HG03159 (cell line): ENCODE measurements at regions not wholly inside any gene's neighbourhood (a gene's known extent, or its start where the extent isn't known, plus 50 kb on each side); places are given as distances from the start of the nearest gene placed in this dataset.
"Not testable (repeated sequence)": the region's sequence is repeated elsewhere in the genome, so short reads cannot be mapped to it uniquely, and the experiment has no call there.

ENCODE experiments used
- ATAC-seq: cut with Tn5 transposase; IDR thresholded peaks from one replicate; pipeline ENCODE4 v1.9.1; 2021; ENCODE audit warnings: mild to moderate bottlenecking, moderate library complexity; ENCODE audit not compliant: unreplicated experiment

DNA sequence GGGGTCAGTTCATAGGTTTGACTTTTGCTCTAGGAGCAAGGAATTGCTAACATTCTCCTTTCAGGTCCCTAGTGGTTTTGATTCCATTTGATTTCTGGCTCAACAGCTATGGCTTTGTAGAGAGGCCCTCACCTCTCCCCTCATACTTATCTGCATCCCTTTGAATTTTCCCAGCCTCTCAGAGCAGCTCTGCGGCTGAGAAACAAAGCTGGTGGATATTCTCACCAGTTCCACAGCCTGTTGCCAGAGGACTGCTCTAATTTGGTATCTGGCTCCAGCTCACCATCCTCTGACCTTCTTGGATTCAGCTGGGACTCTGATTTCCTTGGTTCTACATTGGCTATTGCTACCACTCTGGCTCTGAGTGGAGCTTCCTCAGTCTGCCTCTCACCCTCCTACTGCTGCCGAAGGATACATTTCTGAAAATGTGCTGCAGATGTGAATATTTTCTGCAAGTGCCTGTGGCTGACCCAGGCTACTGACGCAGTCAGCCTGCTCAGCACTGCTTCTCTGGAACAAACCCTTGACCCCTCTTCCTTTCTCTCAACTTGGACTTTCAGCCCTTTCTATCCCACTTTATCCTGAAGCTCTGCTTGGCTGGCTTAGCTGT, 110.9 kb upstream of the ENPEP start:
- no peak for ATAC-seq

- no peak for ATAC-seq
Measured at GRCh38 chr4:110361921-110362320, 114.0 kb upstream of the ENPEP start.

- no peak for ATAC-seq
Measured at GRCh38 chr4:110359076-110359475, 116.9 kb upstream of the ENPEP start.

DNA sequence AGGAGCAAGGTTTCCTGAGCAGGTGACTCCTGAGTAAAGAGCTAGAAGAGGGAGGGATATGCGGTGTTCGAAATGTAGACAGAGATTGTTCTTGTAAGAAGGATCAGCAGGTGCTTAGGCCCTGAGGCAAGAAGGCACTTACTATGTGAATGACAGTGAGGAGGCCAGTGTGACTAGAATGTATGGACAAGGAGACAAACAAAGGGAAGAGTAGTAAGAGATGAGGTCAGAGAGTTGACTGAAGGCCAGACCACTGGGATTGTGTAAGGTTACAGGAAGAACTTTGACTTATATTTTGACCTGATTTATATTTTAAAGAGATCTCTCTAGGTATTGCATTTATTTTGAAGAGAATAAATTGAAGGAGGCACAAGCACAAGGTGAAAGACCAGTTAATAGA, 118.4 kb upstream of the ENPEP start:
- ATAC-seq = no peak

DNA sequence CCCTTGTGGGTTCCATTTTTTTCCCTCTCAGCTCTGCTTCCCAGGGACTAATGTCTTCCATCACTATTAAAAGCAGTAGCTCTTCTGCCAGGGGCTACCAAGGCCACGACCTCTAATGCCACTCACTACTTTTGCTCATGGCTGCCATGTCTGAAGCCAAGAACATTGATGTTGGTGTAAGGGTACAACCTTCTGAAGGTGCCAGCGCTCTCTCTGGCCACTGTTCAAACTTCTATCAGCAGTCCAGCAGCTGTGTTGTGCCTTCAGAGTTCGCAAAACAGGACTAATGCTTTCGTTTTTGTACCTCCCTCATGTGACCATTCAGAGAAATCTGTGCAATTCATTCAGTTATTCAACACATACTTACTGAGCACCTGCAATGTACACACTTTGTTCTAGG, 121.5 kb upstream of the ENPEP start:
- ATAC-seq = no peak

DNA sequence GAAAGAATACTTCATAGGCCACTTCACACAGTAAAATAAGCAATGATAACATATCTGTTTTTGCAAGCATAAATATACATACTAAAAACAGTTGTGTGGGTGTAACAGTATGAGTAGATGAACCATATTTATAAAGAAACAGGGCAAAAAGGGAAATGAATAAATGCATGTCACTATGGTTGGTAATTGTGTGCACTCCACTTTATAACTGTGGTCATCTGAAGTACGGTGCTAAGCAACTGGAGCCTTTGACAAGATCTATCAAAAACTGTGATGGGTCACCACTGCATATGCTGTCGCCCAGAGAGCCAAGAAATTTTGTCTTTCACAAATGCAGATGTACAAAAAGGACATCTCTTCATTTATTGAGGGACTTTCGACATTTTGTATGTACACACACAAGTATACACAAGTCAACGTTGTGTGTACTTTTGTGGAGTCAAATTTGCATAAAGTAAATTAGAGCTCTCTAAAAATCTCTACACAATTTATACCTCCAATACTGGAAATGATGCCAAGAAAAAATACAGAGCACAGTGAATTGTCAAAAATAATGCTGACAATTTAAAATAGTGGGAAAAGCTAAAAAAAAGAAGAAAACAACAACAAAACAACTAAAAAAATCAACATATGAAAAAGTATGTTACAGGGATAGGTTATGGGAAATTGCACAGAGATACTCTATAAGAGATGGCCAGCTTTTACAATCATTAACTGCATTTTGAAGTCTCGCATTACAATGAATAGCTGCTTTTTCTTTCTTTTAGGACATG, 123.1 kb upstream of the ENPEP start:
- ATAC-seq = no peak

GRCh38 chr4:110348711-110349383, 127.1 kb upstream of the ENPEP start:
- ATAC-seq = no peak

GRCh38 chr4:110347805-110348204, 128.2 kb upstream of the ENPEP start:
- no peak for ATAC-seq

- ATAC-seq = no peak
Measured at GRCh38 chr4:110344165-110344564, 131.8 kb upstream of the ENPEP start.

GRCh38 chr4:110343534-110343933, 132.4 kb upstream of the ENPEP start:
- ATAC-seq = no peak

DNA sequence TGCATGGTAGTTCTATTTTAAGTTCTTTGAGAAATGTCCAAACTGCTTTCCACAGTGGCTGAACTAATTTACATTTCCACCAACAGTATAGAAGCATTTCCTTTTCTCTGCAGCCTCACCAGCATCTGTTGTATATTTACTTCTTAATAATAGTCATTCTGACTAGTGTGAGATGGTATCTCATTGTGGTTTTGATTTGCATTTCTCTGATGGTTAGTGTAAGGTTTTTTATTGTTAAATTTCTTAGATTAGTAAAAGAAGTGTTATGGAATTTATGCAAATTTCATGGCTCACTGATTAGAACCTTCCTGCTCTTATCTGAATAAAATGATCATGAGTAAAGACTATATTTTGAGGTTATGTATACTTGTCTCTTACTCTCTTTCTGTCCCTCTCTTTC, 134.8 kb upstream of the ENPEP start:
- peak; percentile 55 for ATAC-seq

- ATAC-seq = no peak
Measured at GRCh38 chr4:110335399-110335798, 137.0 kb upstream of the ELOVL6 start.

GRCh38 chr4:110332483-110332882, 134.1 kb upstream of the ELOVL6 start:
- no peak for ATAC-seq

DNA sequence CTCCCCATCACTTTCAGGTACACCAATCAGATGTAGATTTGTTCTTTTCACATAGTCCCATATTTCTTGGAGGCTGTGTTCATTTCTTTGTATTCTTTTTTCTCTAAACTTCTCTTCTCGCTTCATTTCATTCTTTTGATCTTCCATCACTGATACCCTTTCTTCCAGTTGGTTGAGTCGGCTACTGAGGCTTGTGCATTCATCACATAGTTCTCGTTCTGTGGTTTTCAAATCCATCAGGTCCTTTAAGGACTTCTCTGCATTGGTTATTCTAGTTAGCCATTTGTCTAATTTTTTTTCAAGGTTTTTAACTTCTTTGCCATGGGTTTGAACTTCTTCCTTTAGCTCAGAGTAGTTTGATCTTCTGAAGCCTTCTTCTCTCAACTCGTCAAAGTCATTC, 128.0 kb upstream of the ELOVL6 start:
- not testable (repeated sequence) for ATAC-seq

GRCh38 chr4:110310795-110311194, 112.4 kb upstream of the ELOVL6 start:
- ATAC-seq = peak; percentile 84

GRCh38 chr4:110309675-110310074, 111.3 kb upstream of the ELOVL6 start:
- no peak for ATAC-seq

GRCh38 chr4:110306303-110306702, 107.9 kb upstream of the ELOVL6 start:
- no peak for ATAC-seq

- ATAC-seq = no peak
Measured at GRCh38 chr4:110305455-110305854, 107.0 kb upstream of the ELOVL6 start.

GRCh38 chr4:110296892-110297291, 98.5 kb upstream of the ELOVL6 start:
- ATAC-seq = peak; percentile 82

- no peak for ATAC-seq
Measured at GRCh38 chr4:110294165-110294564, 95.8 kb upstream of the ELOVL6 start.

GRCh38 chr4:110292994-110293744, 94.8 kb upstream of the ELOVL6 start:
- ATAC-seq = no peak
